Astrocyte (in vitro differentiated cells and primary cell): ENCODE measurements at regions not wholly inside any gene's neighbourhood (a gene's known extent, or its start where the extent isn't known, plus 50 kb on each side); places are given as distances from the start of the nearest gene placed in this dataset.

Experiments
- DNase-seq: peaks from one replicate; pipeline ENCODE4 v3.0.0-alpha.2; 2010; ENCODE audit warnings: low read depth
- FAIRE-seq: peaks from 2 replicates; lab custom pipeline; 2011; peaks lifted over from hg19 to GRCh38; lab: Jason Lieb, UNC
- H2AFZ ChIP-seq: 2 replicates; pipeline ENCODE4 v1.6.0; 2012; ENCODE audit warnings: low read depth, low read length, inconsistent platforms
- H3K27ac ChIP-seq: 2 replicates; pipeline ENCODE4 v1.5.1; 2011; ENCODE audit warnings: low read depth, low read length, inconsistent platforms
- H3K27me3 ChIP-seq: 2 replicates; pipeline ENCODE4 v1.6.0; 2011; ENCODE audit warnings: low read length, inconsistent platforms; ENCODE audit not compliant: insufficient read depth
- H3K36me3 ChIP-seq: 2 replicates; pipeline ENCODE4 v1.5.1; 2011; ENCODE audit warnings: low read length, inconsistent platforms; ENCODE audit not compliant: insufficient read depth
- H3K4me1 ChIP-seq: 2 replicates; pipeline ENCODE4 v1.5.1; 2011; ENCODE audit warnings: low read length, inconsistent platforms; ENCODE audit not compliant: insufficient read depth
- H3K4me2 ChIP-seq: 2 replicates; pipeline ENCODE4 v1.6.0; 2012; ENCODE audit warnings: low read length, inconsistent platforms
- H3K4me3 ChIP-seq: 2 replicates; pipeline ENCODE4 v1.5.1; 2011; ENCODE audit warnings: low read depth, mild to moderate bottlenecking, low read length, inconsistent platforms; ENCODE audit not compliant: insufficient read depth
- H3K79me2 ChIP-seq: 2 replicates; pipeline ENCODE4 v1.6.0; 2012; ENCODE audit warnings: mild to moderate bottlenecking, low read length, inconsistent platforms; ENCODE audit not compliant: insufficient read depth
- H3K9ac ChIP-seq: 2 replicates; pipeline ENCODE4 v1.6.0; 2012; ENCODE audit warnings: mild to moderate bottlenecking, low read length, inconsistent platforms
- H3K9me3 ChIP-seq: 2 replicates; pipeline ENCODE4 v1.5.1; 2012; ENCODE audit warnings: low read depth, mild to moderate bottlenecking, low read length, inconsistent platforms; ENCODE audit not compliant: insufficient read depth
- H4K20me1 ChIP-seq: 2 replicates; pipeline ENCODE4 v1.6.0; 2012; ENCODE audit warnings: low read length, inconsistent platforms; ENCODE audit not compliant: insufficient read depth
- H3K27ac Mint-ChIP-seq: one replicate; pipeline ENCODE4 v1.8.0; 2021; ENCODE audit warnings: mild to moderate bottlenecking, mixed read lengths; ENCODE audit not compliant: unreplicated experiment
- H3K27me3 Mint-ChIP-seq: one replicate; pipeline ENCODE4 v1.8.0; 2021; ENCODE audit warnings: low read depth, mixed read lengths; ENCODE audit not compliant: unreplicated experiment
- H3K36me3 Mint-ChIP-seq: one replicate; pipeline ENCODE4 v1.8.0; 2021; ENCODE audit warnings: low read depth, mixed read lengths; ENCODE audit not compliant: unreplicated experiment
- H3K4me1 Mint-ChIP-seq: one replicate; pipeline ENCODE4 v1.8.0; 2021; ENCODE audit warnings: low read depth, mixed read lengths; ENCODE audit not compliant: unreplicated experiment
- H3K4me3 Mint-ChIP-seq: one replicate; pipeline ENCODE4 v1.8.0; 2021; ENCODE audit warnings: mild to moderate bottlenecking, moderate library complexity, mixed read lengths; ENCODE audit not compliant: unreplicated experiment
- H3K9me3 Mint-ChIP-seq: one replicate; pipeline ENCODE4 v1.8.0; 2021; ENCODE audit warnings: mild to moderate bottlenecking, mixed read lengths; ENCODE audit not compliant: unreplicated experiment
- CTCF ChIP-seq: IDR thresholded peaks from 2 replicates; pipeline ENCODE4 v1.5.1; 2011; ENCODE audit warnings: low read depth, mild to moderate bottlenecking, inconsistent platforms, low read length, moderate library complexity; ENCODE audit not compliant: insufficient read depth
- EZH2 ChIP-seq: IDR thresholded peaks from 2 replicates; pipeline ENCODE4 v1.6.1; 2012; ENCODE audit warnings: mild to moderate bottlenecking, low read length, inconsistent platforms; ENCODE audit not compliant: insufficient read depth

- no peaks in the 10 kb centered on the region for H4K20me1 ChIP-seq
- peaks cover 9% of the 10 kb centered on the region for H3K4me1 ChIP-seq
- H3K27ac Mint-ChIP-seq: no peak overlapping the region
- H3K4me1 Mint-ChIP-seq: no peaks in the 10 kb centered on the region
- H3K4me2 ChIP-seq: no peak overlapping the region
- no peaks in the 10 kb centered on the region for H3K36me3 ChIP-seq
- no peaks in the 10 kb centered on the region for H3K27me3 Mint-ChIP-seq
- H2AFZ ChIP-seq: no peak overlapping the region
- no peak overlapping the region for H3K4me3 Mint-ChIP-seq
- H3K9ac ChIP-seq: no peak overlapping the region
- no peak overlapping the region for H3K27ac ChIP-seq
- no peaks in the 10 kb centered on the region for H3K27me3 ChIP-seq
- TF ChIP-seq CTCF (no peak), EZH2 (no peak)
- no peak for DNase-seq
- no peaks in the 10 kb centered on the region for H3K36me3 Mint-ChIP-seq
- FAIRE-seq: no peak
- peaks cover 3% of the 10 kb centered on the region for H3K9me3 Mint-ChIP-seq
- H3K79me2 ChIP-seq: no peaks in the 10 kb centered on the region
- H3K4me3 ChIP-seq: no peak overlapping the region
- H3K9me3 ChIP-seq: no peaks in the 10 kb centered on the region
These were observed 66.5 kb upstream of the FUCA2 start for GRCh38 chr6:143578054-143578453.

- Histone ChIP-seq H3K4me1 (peaks cover 6% of the 10 kb centered on the region), H3K9ac (no peak overlapping the region), H3K4me3 (no peak overlapping the region), H3K4me2 (no peak overlapping the region), H3K79me2 (no peaks in the 10 kb centered on the region), H3K9me3 (no peaks in the 10 kb centered on the region), H2AFZ (no peak overlapping the region), H3K27me3 (no peaks in the 10 kb centered on the region), H4K20me1 (no peaks in the 10 kb centered on the region), H3K36me3 (no peaks in the 10 kb centered on the region), H3K27ac (no peak overlapping the region)
- FAIRE-seq: no peak
- no peak overlapping the region for H3K4me3 Mint-ChIP-seq
- no peaks in the 10 kb centered on the region for H3K36me3 Mint-ChIP-seq
- no peak overlapping the region for H3K27ac Mint-ChIP-seq
- DNase-seq: no peak
- TF ChIP-seq CTCF (no peak), EZH2 (no peak)
- H3K9me3 Mint-ChIP-seq: peaks cover 3% of the 10 kb centered on the region
- H3K27me3 Mint-ChIP-seq: no peaks in the 10 kb centered on the region
- H3K4me1 Mint-ChIP-seq: no peaks in the 10 kb centered on the region
These were observed 64.4 kb upstream of the FUCA2 start for GRCh38 chr6:143575901-143576426.

GRCh38 chr6:143575440-143575839 is 63.9 kb upstream of the FUCA2 start:
- no peaks in the 10 kb centered on the region for H3K36me3 ChIP-seq
- FAIRE-seq (peak; percentile 87), DNase-seq (peak; percentile 54)
- no peaks in the 10 kb centered on the region for H4K20me1 ChIP-seq
- Mint-ChIP-seq H3K9me3 (peaks cover 3% of the 10 kb centered on the region), H3K36me3 (no peaks in the 10 kb centered on the region), H3K4me3 (no peak overlapping the region), H3K27ac (no peak overlapping the region), H3K4me1 (no peaks in the 10 kb centered on the region), H3K27me3 (no peaks in the 10 kb centered on the region)
- no peaks in the 10 kb centered on the region for H3K27me3 ChIP-seq
- no peak overlapping the region for H3K27ac ChIP-seq
- peaks cover 6% of the 10 kb centered on the region for H3K4me1 ChIP-seq
- no peak overlapping the region for H3K4me3 ChIP-seq
- no peaks in the 10 kb centered on the region for H3K9me3 ChIP-seq
- H2AFZ ChIP-seq: no peak overlapping the region
- TF ChIP-seq CTCF: peak; percentile 97
- TF ChIP-seq EZH2: no peak
- H3K79me2 ChIP-seq: no peaks in the 10 kb centered on the region
- no peak overlapping the region for H3K4me2 ChIP-seq
- no peak overlapping the region for H3K9ac ChIP-seq
